OCI-M2 (cell line): ENCODE measurements at regions not wholly inside any gene's neighbourhood (a gene's known extent, or its start where the extent isn't known, plus 50 kb on each side); places are given as distances from the start of the nearest gene placed in this dataset.

Source experiments
- DNase-seq: peaks from one replicate; lab custom pipeline; 2025; ENCODE audit not compliant: unreplicated experiment; lab: John Stamatoyannopoulos, UW

GRCh38 chr2:155431004-155431507 is 732.6 kb downstream of the KCNJ3 start:
- no peak for DNase-seq

DNA sequence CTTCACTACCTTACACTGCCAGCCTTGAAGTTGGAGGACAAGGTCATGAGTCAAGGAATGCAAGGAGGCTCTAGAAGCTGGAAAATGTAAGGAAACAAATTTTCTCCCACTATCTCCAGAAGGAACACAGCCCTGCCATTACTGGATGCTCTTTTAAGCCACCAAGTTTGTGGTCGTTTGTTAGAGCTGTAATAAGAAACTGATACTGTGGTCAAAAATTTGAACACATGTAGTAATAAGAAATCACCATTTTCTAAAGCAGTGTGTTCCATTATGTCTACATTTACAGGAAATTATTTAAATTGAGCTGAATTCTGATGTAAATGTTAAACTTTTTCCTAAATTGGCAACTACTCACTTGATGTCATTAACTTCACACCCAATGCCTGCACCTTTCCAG is 729.0 kb downstream of the KCNJ3 start:
- DNase-seq: no peak

GRCh38 chr2:155424518-155424917 is 726.0 kb downstream of the KCNJ3 start:
- DNase-seq: no peak

DNA sequence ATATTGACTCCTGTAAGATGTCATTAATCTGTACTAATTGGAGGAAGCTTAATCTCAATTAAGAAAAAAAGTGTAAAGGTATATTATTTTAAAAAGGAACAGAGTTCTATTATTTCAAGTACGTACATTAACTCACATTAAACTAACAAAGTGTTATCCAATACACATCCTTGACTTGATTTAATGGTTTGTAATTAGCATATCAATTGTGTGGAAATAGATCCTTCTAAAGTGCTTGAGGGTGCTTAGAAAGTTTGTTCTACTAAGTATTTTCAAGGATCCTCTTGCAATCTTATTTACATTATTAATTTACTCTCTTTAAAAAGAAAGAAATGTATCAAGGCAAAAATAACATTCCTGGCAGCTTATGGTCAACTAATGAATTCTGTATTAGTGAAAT is 720.3 kb downstream of the KCNJ3 start:
- DNase-seq: no peak

DNA sequence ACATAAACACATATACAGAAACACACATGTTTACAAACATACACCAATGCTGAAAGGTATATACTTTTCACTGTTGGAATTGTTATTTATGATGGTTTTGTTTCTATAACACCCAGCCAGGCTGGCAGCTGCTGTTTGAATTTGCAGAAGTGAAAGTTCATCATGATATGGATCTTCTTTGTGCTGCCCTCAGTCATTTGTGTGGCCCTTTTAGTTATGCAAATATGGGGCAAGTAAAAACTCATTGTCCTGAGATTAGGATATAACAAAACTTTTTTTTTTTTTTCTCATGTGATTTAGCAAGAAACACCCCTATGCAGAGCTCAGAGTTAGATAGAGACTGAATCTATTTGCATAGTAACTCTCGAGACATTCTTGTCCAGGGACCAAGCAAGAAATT is 714.1 kb downstream of the KCNJ3 start:
- DNase-seq: no peak

DNA sequence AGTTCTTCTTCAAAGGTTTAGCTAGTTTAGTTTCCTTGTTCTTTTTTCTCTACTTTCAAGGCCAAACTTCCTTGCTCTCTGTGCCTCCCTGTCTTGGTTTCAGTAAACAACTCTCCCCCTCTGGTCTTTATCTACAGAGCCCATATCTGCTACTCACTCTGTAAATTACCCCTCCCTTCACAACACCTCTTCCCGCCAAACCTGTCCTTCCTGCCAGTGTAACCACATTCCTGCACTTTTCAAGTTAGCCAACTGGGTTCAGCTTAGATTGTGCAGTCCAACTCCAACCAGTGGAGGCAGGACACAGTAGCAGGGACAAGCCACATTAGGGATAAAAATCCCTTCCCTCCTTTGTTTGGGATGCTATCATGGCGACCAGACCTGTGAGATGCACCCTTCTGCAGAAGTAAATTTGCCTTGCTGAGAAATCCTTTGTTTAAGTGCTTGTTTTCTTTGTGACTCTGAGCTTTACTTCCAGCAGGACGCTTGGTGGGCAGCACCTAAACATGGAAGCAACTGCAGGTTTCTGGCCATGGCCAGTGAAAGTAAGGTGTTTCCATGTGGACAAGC is 706.0 kb downstream of the KCNJ3 start:
- no peak for DNase-seq

DNA sequence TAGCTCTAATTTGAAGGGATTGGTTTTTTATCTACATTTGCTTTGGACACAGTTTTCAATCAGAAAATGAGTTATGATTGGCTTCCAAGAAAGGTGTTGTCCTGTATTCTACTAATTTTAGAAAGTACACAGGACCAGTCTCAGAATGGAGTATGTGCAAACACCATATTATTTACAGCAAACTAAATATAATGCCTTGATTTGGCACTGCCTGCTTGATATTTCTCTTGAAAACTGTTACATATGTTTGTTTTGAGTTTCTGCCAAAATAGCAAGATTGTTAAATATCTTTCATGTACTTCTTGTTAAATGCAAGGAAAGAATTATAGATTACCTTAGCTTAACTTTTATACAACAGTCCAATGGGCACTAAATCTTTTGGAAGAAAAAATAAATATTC is 694.9 kb downstream of the KCNJ3 start:
- no peak for DNase-seq

DNA sequence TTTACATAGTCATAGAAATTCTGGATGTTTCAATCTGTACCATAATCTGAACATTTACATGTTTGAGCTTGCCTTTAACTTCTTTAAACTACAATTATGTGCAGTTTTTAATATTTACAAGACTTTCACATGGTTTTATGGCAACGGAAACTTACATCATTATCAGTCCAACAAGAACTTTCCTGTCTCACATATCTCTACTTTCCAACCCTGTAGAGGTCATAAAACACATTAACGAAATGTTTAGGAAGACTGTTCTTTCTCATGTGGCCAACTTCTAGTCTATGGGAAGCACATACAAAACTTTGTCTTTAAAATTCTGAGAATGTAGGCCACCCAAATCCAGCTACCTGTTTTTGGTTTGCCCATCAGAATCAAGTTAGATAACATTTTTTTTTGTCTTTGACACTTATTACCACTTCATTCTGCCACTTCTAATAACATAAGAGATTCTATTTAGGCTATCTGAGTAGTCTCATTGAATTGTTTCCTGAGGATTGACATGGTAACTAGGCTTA is 693.2 kb downstream of the KCNJ3 start:
- DNase-seq: no peak

DNA sequence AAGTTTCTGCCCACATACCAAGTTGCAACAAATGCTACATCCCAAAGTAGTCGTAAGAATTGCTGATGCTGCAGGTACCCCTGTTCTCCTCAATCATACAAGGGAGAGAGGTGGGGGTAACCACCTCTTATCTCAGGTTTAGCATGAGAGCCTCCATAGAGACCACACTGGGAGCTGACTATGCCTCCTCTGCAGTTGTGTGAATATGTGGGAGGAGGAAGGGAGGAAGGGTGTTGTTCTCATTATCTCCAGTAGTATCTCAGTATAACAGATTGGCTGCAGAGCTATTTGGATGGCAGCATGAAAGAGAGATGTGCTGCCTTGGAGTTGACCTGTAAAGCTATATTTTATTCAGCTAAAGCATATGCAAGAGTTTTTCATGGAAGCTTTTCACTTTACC is 690.7 kb downstream of the KCNJ3 start:
- DNase-seq: no peak

GRCh38 chr2:155384555-155385123 is 686.1 kb downstream of the KCNJ3 start:
- DNase-seq: no peak

DNA sequence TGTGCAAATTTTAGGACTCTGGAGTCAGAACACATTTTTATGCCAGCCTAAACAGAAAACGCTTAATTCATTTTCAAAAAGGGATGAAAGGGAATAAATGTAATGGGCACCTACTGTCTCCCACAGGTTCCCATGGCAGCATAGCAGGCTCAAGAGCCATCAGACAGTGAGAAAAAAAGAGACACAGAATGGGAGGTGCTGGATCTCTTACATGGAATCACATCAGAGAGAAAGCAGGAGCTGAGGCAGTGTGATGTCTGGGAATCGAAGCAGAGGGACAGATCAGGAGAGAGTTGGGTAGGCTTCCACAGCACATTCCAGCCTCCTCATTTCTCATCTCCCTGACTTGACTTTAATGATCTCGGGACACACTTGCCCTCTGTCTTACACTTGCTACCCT is 684.3 kb downstream of the KCNJ3 start:
- no peak for DNase-seq

GRCh38 chr2:155381436-155381835 is 682.9 kb downstream of the KCNJ3 start:
- DNase-seq: no peak

DNA sequence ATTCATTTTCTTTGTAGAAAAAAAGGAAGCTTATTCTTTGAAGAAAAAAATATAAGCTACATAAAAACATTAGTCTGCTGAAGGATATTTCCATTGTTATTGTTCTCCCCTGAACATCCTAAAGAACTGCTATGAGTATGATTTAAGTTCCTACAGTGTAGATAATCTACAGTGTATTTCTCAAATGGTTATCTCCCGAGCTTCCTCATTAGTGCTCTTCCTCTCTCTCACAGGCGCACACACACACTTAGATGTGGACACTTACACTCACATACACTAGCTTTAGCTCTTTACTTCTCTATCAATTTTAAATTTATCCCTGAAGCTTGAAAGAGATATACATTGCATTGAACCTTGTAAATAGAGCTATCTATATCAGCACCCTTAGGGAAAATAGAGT is 681.0 kb downstream of the KCNJ3 start:
- no peak for DNase-seq

- no peak for DNase-seq
These were observed 679.5 kb downstream of the KCNJ3 start for GRCh38 chr2:155377931-155378444.

DNA sequence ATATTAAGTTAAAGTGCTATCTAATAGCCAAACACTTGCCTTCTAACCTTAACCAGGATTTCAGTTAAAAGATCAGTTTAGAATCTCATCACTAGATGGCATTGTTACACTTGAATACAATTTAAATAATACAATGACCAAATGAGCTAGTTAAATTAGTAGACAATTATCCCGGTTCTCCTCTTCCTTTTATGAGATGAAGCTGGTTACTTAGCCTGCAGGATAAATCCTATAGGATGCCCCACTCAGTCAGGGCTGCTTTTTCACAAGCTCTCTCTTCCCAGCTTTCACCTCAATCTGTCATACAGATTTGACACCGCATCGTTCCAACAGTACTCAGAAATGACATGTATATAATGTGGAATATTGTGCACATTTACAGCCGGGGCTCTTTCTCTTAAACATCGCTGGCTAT is 678.8 kb downstream of the KCNJ3 start:
- DNase-seq: no peak

GRCh38 chr2:155372969-155373368 is 674.5 kb downstream of the KCNJ3 start:
- no peak for DNase-seq

DNA sequence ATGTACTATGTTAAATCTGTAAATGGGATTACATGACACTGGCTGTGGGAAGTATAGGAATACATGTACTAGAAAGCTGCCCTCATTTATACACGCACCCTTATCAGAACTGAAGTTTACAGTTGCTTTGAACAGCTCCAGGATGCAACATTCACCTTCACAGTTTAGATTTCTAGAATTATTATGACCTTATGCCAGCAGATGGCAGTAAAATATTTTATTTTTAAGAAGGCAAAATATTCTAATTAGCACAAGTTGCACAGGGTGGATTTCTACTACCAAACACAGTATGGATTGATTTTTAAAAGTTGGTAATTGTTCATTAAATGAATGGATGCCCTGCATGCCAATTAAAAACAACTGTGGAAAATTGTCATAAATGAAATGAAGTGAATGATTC is 670.4 kb downstream of the KCNJ3 start:
- DNase-seq: no peak

GRCh38 chr2:155364766-155365165 is 666.3 kb downstream of the KCNJ3 start:
- no peak for DNase-seq

- no peak for DNase-seq
These were observed 664.9 kb downstream of the KCNJ3 start for GRCh38 chr2:155363349-155363888.

GRCh38 chr2:155357172-155357571 is 658.7 kb downstream of the KCNJ3 start:
- DNase-seq: no peak

DNA sequence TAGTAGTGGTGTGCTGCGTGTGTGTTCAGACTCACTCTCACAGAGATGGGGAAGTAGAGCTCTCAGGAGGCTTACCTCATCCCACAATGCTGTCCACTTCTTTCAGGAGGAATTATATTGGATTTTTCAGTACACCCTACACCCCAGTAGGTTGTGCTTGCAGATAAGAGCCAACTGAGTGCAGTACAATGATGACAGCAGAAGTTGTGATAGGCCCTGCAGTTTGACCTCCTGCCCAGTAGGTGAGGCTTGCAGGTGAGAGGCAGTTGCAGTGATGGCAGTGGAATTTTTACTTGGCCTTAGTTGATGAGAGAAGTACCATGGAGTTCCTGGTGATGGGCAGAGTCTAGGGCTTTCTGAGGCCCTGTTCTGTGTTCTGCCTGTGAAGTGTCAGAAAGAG is 657.8 kb downstream of the KCNJ3 start:
- no peak for DNase-seq

DNA sequence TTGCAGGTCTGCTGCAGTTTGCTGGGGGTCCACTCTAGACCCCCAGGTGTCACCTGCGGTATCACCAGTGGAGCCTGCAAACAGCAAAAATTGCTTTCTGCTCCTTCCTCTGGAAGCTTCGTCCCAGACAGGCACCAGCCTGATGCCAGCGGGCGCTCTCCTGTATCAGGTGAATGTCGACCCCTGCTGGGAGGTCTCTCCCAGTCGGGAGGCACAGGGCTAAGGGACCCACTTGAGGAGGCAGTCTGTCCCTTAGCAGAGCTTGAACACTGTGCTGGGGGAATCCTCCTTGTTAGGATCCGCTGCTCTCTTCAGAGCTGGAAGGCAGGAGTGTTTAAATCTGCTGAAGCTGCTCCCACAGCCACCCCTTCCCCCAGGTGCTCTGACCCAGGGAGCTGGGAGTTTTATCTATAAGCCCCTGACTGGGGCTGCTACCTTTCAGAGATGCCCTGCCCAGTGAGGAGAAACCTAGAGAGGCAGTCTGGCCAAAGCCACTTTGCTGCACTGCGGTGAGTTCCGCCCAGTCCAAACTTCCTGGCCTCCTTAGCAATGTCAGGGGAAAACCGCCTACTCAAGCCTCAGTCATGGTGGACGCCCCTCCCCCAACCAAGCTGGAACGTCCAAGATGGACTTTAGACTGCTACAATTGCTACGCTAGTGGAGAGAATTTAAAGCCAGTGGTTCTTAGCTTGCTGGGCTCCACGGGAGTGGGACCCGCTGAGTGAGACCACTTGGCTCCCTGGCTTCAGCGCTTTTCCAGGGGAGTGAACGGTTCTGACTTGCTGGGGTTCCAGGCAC is 652.5 kb downstream of the KCNJ3 start:
- no peak for DNase-seq
